ENCODE measurements at regions not wholly inside any gene's neighbourhood (a gene's known extent, or its start where the extent isn't known, plus 50 kb on each side); places are given as distances from the start of the nearest gene placed in this dataset.

GRCh38 chr3:148026009-148026588 lies 616.9 kb downstream of the ZIC1 start:
- TF ChIP-seq POLR2A (IDR thresholded peaks at IDR 0.05) (no peak), CTCF (IDR thresholded peaks at IDR 0.05) (no peak)
